ENCODE measurements at regions not wholly inside any gene's neighbourhood (a gene's known extent, or its start where the extent isn't known, plus 50 kb on each side); places are given as distances from the start of the nearest gene placed in this dataset.

GRCh38 chr7:17038783-17039170 is 157.0 kb upstream of the AGR3 start (continued):
- TF ChIP-seq KIAA2018 (CRISPR knock-in tag; IDR thresholded peaks at IDR 0.05; ENCODE audit: borderline replicate concordance) (no peak), ZNF225 (CRISPR knock-in tag; IDR thresholded peaks at IDR 0.05) (no peak), CTCF (CRISPR knock-in tag; IDR thresholded peaks at IDR 0.05) (no peak), ZNF446 (CRISPR knock-in tag; IDR thresholded peaks at IDR 0.05) (no peak), ZBTB40 (IDR thresholded peaks at IDR 0.05) (no peak), ZBTB40 (CRISPR knock-in tag; IDR thresholded peaks at IDR 0.05) (no peak), JARID2 (CRISPR knock-in tag; IDR thresholded peaks at IDR 0.05; ENCODE audit: insufficient replicate concordance) (no peak), ZNF143 (CRISPR knock-in tag; IDR thresholded peaks at IDR 0.05) (no peak), ELF4 (CRISPR knock-in tag; IDR thresholded peaks at IDR 0.05; ENCODE audit: borderline replicate concordance) (no peak)

Measured in HepG2 (cell line).